H1 (cell line): ENCODE measurements at regions not wholly inside any gene's neighbourhood (a gene's known extent, or its start where the extent isn't known, plus 50 kb on each side); places are given as distances from the start of the nearest gene placed in this dataset.
"Not testable (repeated sequence)": the region's sequence is repeated elsewhere in the genome, so short reads cannot be mapped to it uniquely, and the experiment has no call there.

ENCODE experiments used
- CTCF ChIA-PET: fragments of 300-600 bp; sonication (Branson Sonifier 250); formaldehyde crosslinking; loops from one replicate; lab custom pipeline; 2021; ENCODE audit not compliant: partially characterized antibody; lab: Charles Lee
- POLR2A ChIA-PET: fragments of 300-600 bp; sonication (Branson Sonifier 250); formaldehyde crosslinking; loops from one replicate; lab custom pipeline; 2021; ENCODE audit warnings: inconsistent platforms; ENCODE audit not compliant: partially characterized antibody; lab: Charles Lee
- DNase-seq, 2 experiments: peaks; one replicate each; pipeline versions ENCODE4 v3.0.0 to v3.0.0-alpha.2; 2010 to 2022; ENCODE audit warnings: low spot score in 2 of 2, low read depth in 1 of 2, mixed read lengths in 1 of 2
- FAIRE-seq: peaks from 2 replicates; lab custom pipeline; 2011; peaks lifted over from hg19 to GRCh38; lab: Jason Lieb, UNC
- H2AFZ ChIP-seq: 2 replicates; pipeline ENCODE4 v1.8.1; 2012; ENCODE audit warnings: low read length, inconsistent platforms
- H2AK5ac ChIP-seq: 2 replicates; pipeline ENCODE4 v1.6.1; 2013; ENCODE audit warnings: low read depth, low read length
- H2BK120ac ChIP-seq: replicated peaks from 2 replicates; pipeline ENCODE3; 2013; ENCODE audit warnings: low read depth, low read length, inconsistent platforms
- H2BK12ac ChIP-seq: 2 replicates; pipeline ENCODE4 v1.6.1; 2013; ENCODE audit warnings: low read depth, low read length
- H2BK15ac ChIP-seq: 2 replicates; pipeline ENCODE4 v1.6.1; 2013; ENCODE audit warnings: low read length
- H2BK20ac ChIP-seq: 2 replicates; pipeline ENCODE4 v1.6.1; 2013; ENCODE audit warnings: low read length
- H2BK5ac ChIP-seq: 2 replicates; pipeline ENCODE4 v1.6.1; 2013; ENCODE audit warnings: low read depth, low read length
- H3K14ac ChIP-seq: 2 replicates; pipeline ENCODE4 v1.6.1; 2013; ENCODE audit warnings: inconsistent platforms; ENCODE audit not compliant: insufficient read length
- H3K18ac ChIP-seq: 2 replicates; pipeline ENCODE4 v1.6.1; 2013; ENCODE audit warnings: low read length; ENCODE audit errors: extremely low read depth
- H3K23ac ChIP-seq: 2 replicates; pipeline ENCODE4 v1.6.1; 2013; ENCODE audit warnings: inconsistent platforms; ENCODE audit not compliant: insufficient read length
- H3K23me2 ChIP-seq: 2 replicates; pipeline ENCODE4 v1.6.1; 2013; ENCODE audit warnings: low read depth, low read length
- H3K27ac ChIP-seq: 2 replicates; pipeline ENCODE4 v1.6.1; 2011; ENCODE audit warnings: low read depth, low read length, inconsistent platforms
- H3K27me3 ChIP-seq, 4 experiments: replicated peaks in 1 of 4; 1 replicate in 1 of 4; 2 replicates in 3 of 4; pipeline versions ENCODE4 v1.6.1 to v1.8.1; 2011 to 2013; ENCODE audit warnings: low read length in 3 of 4, mild to moderate bottlenecking in 3 of 4, inconsistent platforms in 2 of 4, mixed read lengths in 2 of 4, moderate library complexity in 1 of 4; ENCODE audit not compliant: control insufficient read depth in 3 of 4, insufficient read depth in 3 of 4; ENCODE audit errors: extremely low read depth in 1 of 4
- H3K36me3 ChIP-seq, 4 experiments: 2 replicates each; pipeline versions ENCODE4 v1.6.1 to v1.8.1; 2011 to 2013; ENCODE audit warnings: mild to moderate bottlenecking in 4 of 4, low read length in 3 of 4, moderate library complexity in 2 of 4, control low read depth in 1 of 4, inconsistent platforms in 1 of 4; ENCODE audit not compliant: insufficient read depth in 4 of 4, control insufficient read depth in 2 of 4
- H3K4ac ChIP-seq: replicated peaks from 2 replicates; pipeline ENCODE3; 2013; ENCODE audit warnings: low read length, low read depth, mixed read lengths, inconsistent platforms; ENCODE audit not compliant: insufficient read length
- H3K4me1 ChIP-seq, 4 experiments: replicated peaks in 1 of 4; 1 replicate in 1 of 4; 2 replicates in 3 of 4; pipeline versions ENCODE4 v1.6.1 to v1.8.1; 2011 to 2013; ENCODE audit warnings: low read length in 3 of 4, inconsistent platforms in 2 of 4, mixed read lengths in 1 of 4; ENCODE audit not compliant: insufficient read depth in 4 of 4, control insufficient read depth in 3 of 4
- H3K4me2 ChIP-seq, 2 experiments: 2 replicates each; pipeline versions ENCODE4 v1.6.1 to v1.8.1; 2011 to 2013; ENCODE audit warnings: low read depth in 2 of 2, low read length in 2 of 2, control low read depth in 1 of 2, inconsistent platforms in 1 of 2, mild to moderate bottlenecking in 1 of 2; ENCODE audit not compliant: insufficient read depth in 1 of 2
- H3K4me3 ChIP-seq, 4 experiments: fragments of 200-600, 300-600 bp in 1 of 4; sonication (generic), shearing (Covaris generic), sonication (Bioruptor Twin) in 1 of 4; 2 replicates each; pipeline versions ENCODE4 v1.5.1 to v1.8.1; 2011 to 2016; ENCODE audit warnings: low read length in 4 of 4, low read depth in 3 of 4, control low read depth in 2 of 4, inconsistent platforms in 2 of 4, mild to moderate bottlenecking in 2 of 4, mixed read lengths in 1 of 4, moderate library complexity in 1 of 4; ENCODE audit not compliant: insufficient read depth in 2 of 4; ENCODE audit errors: extremely low read depth in 1 of 4
- H3K56ac ChIP-seq: replicated peaks from 2 replicates; pipeline ENCODE3; 2013; ENCODE audit warnings: low read depth, mild to moderate bottlenecking, mixed read lengths, low read length, inconsistent platforms; ENCODE audit not compliant: insufficient read length
- H3K79me1 ChIP-seq: 2 replicates; pipeline ENCODE4 v1.6.1; 2013; ENCODE audit warnings: low read depth, low read length, control low read depth
- H3K79me2 ChIP-seq, 2 experiments: 2 replicates each; pipeline versions ENCODE4 v1.6.1 to v1.8.1; 2012 to 2013; ENCODE audit warnings: low read length in 2 of 2, mild to moderate bottlenecking in 2 of 2, inconsistent platforms in 1 of 2; ENCODE audit not compliant: insufficient read depth in 2 of 2, control insufficient read depth in 1 of 2
- H3K9ac ChIP-seq, 4 experiments: replicated peaks in 1 of 4; 1 replicate in 1 of 4; 2 replicates in 3 of 4; pipeline versions ENCODE4 v1.6.1 to v1.8.1; 2011 to 2013; ENCODE audit warnings: low read depth in 3 of 4, low read length in 3 of 4, control low read depth in 2 of 4, mild to moderate bottlenecking in 2 of 4, moderate library complexity in 2 of 4, inconsistent platforms in 1 of 4; ENCODE audit errors: extremely low read depth in 1 of 4
- H3K9me3 ChIP-seq, 2 experiments: 2 replicates each; pipeline versions ENCODE4 v1.6.1 to v1.8.1; 2012 to 2013; ENCODE audit warnings: mild to moderate bottlenecking in 2 of 2, moderate library complexity in 2 of 2, control low read depth in 1 of 2, inconsistent platforms in 1 of 2, low read depth in 1 of 2, low read length in 1 of 2, mixed read lengths in 1 of 2; ENCODE audit not compliant: insufficient read depth in 2 of 2
- H4K20me1 ChIP-seq, 2 experiments: replicated peaks in 1 of 2; 2 replicates each; pipeline versions ENCODE3 to v1.8.1; 2011 to 2013; ENCODE audit warnings: inconsistent platforms in 2 of 2, low read length in 2 of 2, mild to moderate bottlenecking in 1 of 2; ENCODE audit not compliant: insufficient read depth in 2 of 2, control insufficient read depth in 1 of 2
- H4K5ac ChIP-seq: 2 replicates; pipeline ENCODE4 v1.6.1; 2013; ENCODE audit warnings: low read length, low read depth, mixed read lengths, inconsistent platforms; ENCODE audit not compliant: insufficient read length
- H4K8ac ChIP-seq: 2 replicates; pipeline ENCODE4 v1.8.0; 2013; ENCODE audit warnings: mild to moderate bottlenecking, moderate library complexity, low read length, inconsistent platforms; ENCODE audit not compliant: insufficient read depth; ENCODE audit errors: extremely low read depth
- H4K91ac ChIP-seq: replicated peaks from 2 replicates; pipeline ENCODE3; 2013; ENCODE audit warnings: low read length, mixed read lengths, inconsistent platforms; ENCODE audit not compliant: insufficient read length
- WGBS, 2 experiments: shearing (Covaris generic) in 1 of 2; methylation state at CpG; one replicate each; pipeline versions ENCODE4 v1.1.6 to v1.1.7; 2013 to 2015; ENCODE audit warnings: low lambda C conversion rate in 2 of 2, mixed read lengths in 2 of 2, inconsistent platforms in 1 of 2, low coverage in 1 of 2, missing lambda C conversion rate in 1 of 2; ENCODE audit not compliant: insufficient replicate concordance in 2 of 2, insufficient coverage in 1 of 2, insufficient read length in 1 of 2; ENCODE audit errors: extremely low coverage in 1 of 2, missing lambda C conversion rate in 1 of 2; 5-methylcytosine and 5-hydroxymethylcytosine counted together

- H2BK15ac ChIP-seq, H2BK5ac ChIP-seq, H3K79me2 ChIP-seq, H3K23ac ChIP-seq, DNase-seq, H3K4ac ChIP-seq, H3K56ac ChIP-seq, H2BK12ac ChIP-seq, POLR2A ChIA-PET, H3K27ac ChIP-seq, H3K27me3 ChIP-seq, CTCF ChIA-PET, H2AFZ ChIP-seq, H3K9ac ChIP-seq, H3K4me3 ChIP-seq, H4K91ac ChIP-seq, H3K4me1 ChIP-seq, H3K4me2 ChIP-seq, H2BK120ac ChIP-seq, H3K79me1 ChIP-seq, H4K20me1 ChIP-seq, H3K9me3 ChIP-seq, H2AK5ac ChIP-seq, H4K5ac ChIP-seq, H3K18ac ChIP-seq, H3K23me2 ChIP-seq, H3K36me3 ChIP-seq, H2BK20ac ChIP-seq, H4K8ac ChIP-seq, FAIRE-seq, H3K14ac ChIP-seq: not testable (repeated sequence)
- 80% methylated on average over 6 of the region's 6 CpGs; no CpG with 5 or more reads in 1 of the 2 experiments for WGBS, 2 experiments
These were observed 385.1 kb downstream of the PCDH10 start for GRCh38 chr4:133534224-133534623.
